H1 (cell line): ENCODE measurements at regions not wholly inside any gene's neighbourhood (a gene's known extent, or its start where the extent isn't known, plus 50 kb on each side); places are given as distances from the start of the nearest gene placed in this dataset.

ENCODE experiments used
- CTCF ChIA-PET: fragments of 300-600 bp; sonication (Branson Sonifier 250); formaldehyde crosslinking; loops from one replicate; lab custom pipeline; 2021; ENCODE audit not compliant: partially characterized antibody; lab: Charles Lee
- POLR2A ChIA-PET: fragments of 300-600 bp; sonication (Branson Sonifier 250); formaldehyde crosslinking; loops from one replicate; lab custom pipeline; 2021; ENCODE audit warnings: inconsistent platforms; ENCODE audit not compliant: partially characterized antibody; lab: Charles Lee
- DNase-seq, 2 experiments: peaks; one replicate each; pipeline versions ENCODE4 v3.0.0 to v3.0.0-alpha.2; 2010 to 2022; ENCODE audit warnings: low spot score in 2 of 2, low read depth in 1 of 2, mixed read lengths in 1 of 2
- FAIRE-seq: peaks from 2 replicates; lab custom pipeline; 2011; peaks lifted over from hg19 to GRCh38; lab: Jason Lieb, UNC
- H2AFZ ChIP-seq: 2 replicates; pipeline ENCODE4 v1.8.1; 2012; ENCODE audit warnings: low read length, inconsistent platforms
- H2AK5ac ChIP-seq: 2 replicates; pipeline ENCODE4 v1.6.1; 2013; ENCODE audit warnings: low read depth, low read length
- H2BK120ac ChIP-seq: replicated peaks from 2 replicates; pipeline ENCODE3; 2013; ENCODE audit warnings: low read depth, low read length, inconsistent platforms
- H2BK12ac ChIP-seq: 2 replicates; pipeline ENCODE4 v1.6.1; 2013; ENCODE audit warnings: low read depth, low read length
- H2BK15ac ChIP-seq: 2 replicates; pipeline ENCODE4 v1.6.1; 2013; ENCODE audit warnings: low read length
- H2BK20ac ChIP-seq: 2 replicates; pipeline ENCODE4 v1.6.1; 2013; ENCODE audit warnings: low read length
- H2BK5ac ChIP-seq: 2 replicates; pipeline ENCODE4 v1.6.1; 2013; ENCODE audit warnings: low read depth, low read length
- H3K14ac ChIP-seq: 2 replicates; pipeline ENCODE4 v1.6.1; 2013; ENCODE audit warnings: inconsistent platforms; ENCODE audit not compliant: insufficient read length
- H3K18ac ChIP-seq: 2 replicates; pipeline ENCODE4 v1.6.1; 2013; ENCODE audit warnings: low read length; ENCODE audit errors: extremely low read depth
- H3K23ac ChIP-seq: 2 replicates; pipeline ENCODE4 v1.6.1; 2013; ENCODE audit warnings: inconsistent platforms; ENCODE audit not compliant: insufficient read length
- H3K23me2 ChIP-seq: 2 replicates; pipeline ENCODE4 v1.6.1; 2013; ENCODE audit warnings: low read depth, low read length
- H3K27ac ChIP-seq: 2 replicates; pipeline ENCODE4 v1.6.1; 2011; ENCODE audit warnings: low read depth, low read length, inconsistent platforms
- H3K27me3 ChIP-seq, 4 experiments: replicated peaks in 1 of 4; 1 replicate in 1 of 4; 2 replicates in 3 of 4; pipeline versions ENCODE4 v1.6.1 to v1.8.1; 2011 to 2013; ENCODE audit warnings: low read length in 3 of 4, mild to moderate bottlenecking in 3 of 4, inconsistent platforms in 2 of 4, mixed read lengths in 2 of 4, moderate library complexity in 1 of 4; ENCODE audit not compliant: control insufficient read depth in 3 of 4, insufficient read depth in 3 of 4; ENCODE audit errors: extremely low read depth in 1 of 4
- H3K36me3 ChIP-seq, 4 experiments: 2 replicates each; pipeline versions ENCODE4 v1.6.1 to v1.8.1; 2011 to 2013; ENCODE audit warnings: mild to moderate bottlenecking in 4 of 4, low read length in 3 of 4, moderate library complexity in 2 of 4, control low read depth in 1 of 4, inconsistent platforms in 1 of 4; ENCODE audit not compliant: insufficient read depth in 4 of 4, control insufficient read depth in 2 of 4
- H3K4ac ChIP-seq: replicated peaks from 2 replicates; pipeline ENCODE3; 2013; ENCODE audit warnings: low read length, low read depth, mixed read lengths, inconsistent platforms; ENCODE audit not compliant: insufficient read length
- H3K4me1 ChIP-seq, 4 experiments: replicated peaks in 1 of 4; 1 replicate in 1 of 4; 2 replicates in 3 of 4; pipeline versions ENCODE4 v1.6.1 to v1.8.1; 2011 to 2013; ENCODE audit warnings: low read length in 3 of 4, inconsistent platforms in 2 of 4, mixed read lengths in 1 of 4; ENCODE audit not compliant: insufficient read depth in 4 of 4, control insufficient read depth in 3 of 4
- H3K4me2 ChIP-seq, 2 experiments: 2 replicates each; pipeline versions ENCODE4 v1.6.1 to v1.8.1; 2011 to 2013; ENCODE audit warnings: low read depth in 2 of 2, low read length in 2 of 2, control low read depth in 1 of 2, inconsistent platforms in 1 of 2, mild to moderate bottlenecking in 1 of 2; ENCODE audit not compliant: insufficient read depth in 1 of 2
- H3K4me3 ChIP-seq, 4 experiments: fragments of 200-600, 300-600 bp in 1 of 4; sonication (generic), shearing (Covaris generic), sonication (Bioruptor Twin) in 1 of 4; 2 replicates each; pipeline versions ENCODE4 v1.5.1 to v1.8.1; 2011 to 2016; ENCODE audit warnings: low read length in 4 of 4, low read depth in 3 of 4, control low read depth in 2 of 4, inconsistent platforms in 2 of 4, mild to moderate bottlenecking in 2 of 4, mixed read lengths in 1 of 4, moderate library complexity in 1 of 4; ENCODE audit not compliant: insufficient read depth in 2 of 4; ENCODE audit errors: extremely low read depth in 1 of 4
- H3K56ac ChIP-seq: replicated peaks from 2 replicates; pipeline ENCODE3; 2013; ENCODE audit warnings: low read depth, mild to moderate bottlenecking, mixed read lengths, low read length, inconsistent platforms; ENCODE audit not compliant: insufficient read length
- H3K79me1 ChIP-seq: 2 replicates; pipeline ENCODE4 v1.6.1; 2013; ENCODE audit warnings: low read depth, low read length, control low read depth
- H3K79me2 ChIP-seq, 2 experiments: 2 replicates each; pipeline versions ENCODE4 v1.6.1 to v1.8.1; 2012 to 2013; ENCODE audit warnings: low read length in 2 of 2, mild to moderate bottlenecking in 2 of 2, inconsistent platforms in 1 of 2; ENCODE audit not compliant: insufficient read depth in 2 of 2, control insufficient read depth in 1 of 2
- H3K9ac ChIP-seq, 4 experiments: replicated peaks in 1 of 4; 1 replicate in 1 of 4; 2 replicates in 3 of 4; pipeline versions ENCODE4 v1.6.1 to v1.8.1; 2011 to 2013; ENCODE audit warnings: low read depth in 3 of 4, low read length in 3 of 4, control low read depth in 2 of 4, mild to moderate bottlenecking in 2 of 4, moderate library complexity in 2 of 4, inconsistent platforms in 1 of 4; ENCODE audit errors: extremely low read depth in 1 of 4
- H3K9me3 ChIP-seq, 2 experiments: 2 replicates each; pipeline versions ENCODE4 v1.6.1 to v1.8.1; 2012 to 2013; ENCODE audit warnings: mild to moderate bottlenecking in 2 of 2, moderate library complexity in 2 of 2, control low read depth in 1 of 2, inconsistent platforms in 1 of 2, low read depth in 1 of 2, low read length in 1 of 2, mixed read lengths in 1 of 2; ENCODE audit not compliant: insufficient read depth in 2 of 2
- H4K20me1 ChIP-seq, 2 experiments: replicated peaks in 1 of 2; 2 replicates each; pipeline versions ENCODE3 to v1.8.1; 2011 to 2013; ENCODE audit warnings: inconsistent platforms in 2 of 2, low read length in 2 of 2, mild to moderate bottlenecking in 1 of 2; ENCODE audit not compliant: insufficient read depth in 2 of 2, control insufficient read depth in 1 of 2
- H4K5ac ChIP-seq: 2 replicates; pipeline ENCODE4 v1.6.1; 2013; ENCODE audit warnings: low read length, low read depth, mixed read lengths, inconsistent platforms; ENCODE audit not compliant: insufficient read length
- H4K8ac ChIP-seq: 2 replicates; pipeline ENCODE4 v1.8.0; 2013; ENCODE audit warnings: mild to moderate bottlenecking, moderate library complexity, low read length, inconsistent platforms; ENCODE audit not compliant: insufficient read depth; ENCODE audit errors: extremely low read depth
- H4K91ac ChIP-seq: replicated peaks from 2 replicates; pipeline ENCODE3; 2013; ENCODE audit warnings: low read length, mixed read lengths, inconsistent platforms; ENCODE audit not compliant: insufficient read length
- ATF2 ChIP-seq: IDR thresholded peaks from 2 replicates; pipeline ENCODE4 v1.6.1; 2012; ENCODE audit warnings: low read length, inconsistent platforms
- CBX5 ChIP-seq: fragments of 300-800, 300-1000 bp; sonication (generic); IDR thresholded peaks from 2 replicates; pipeline ENCODE4 v1.7.1; 2016; ENCODE audit warnings: antibody characterized with exemption, low read length, low read depth
- CEBPB ChIP-seq: IDR thresholded peaks from 2 replicates; pipeline ENCODE4 v1.6.1; 2012; ENCODE audit warnings: low read depth, low read length
- CREB1 ChIP-seq: IDR thresholded peaks from 2 replicates; pipeline ENCODE4 v1.6.1; 2012; ENCODE audit warnings: inconsistent platforms
- EZH2 ChIP-seq: fragments of 200-600 bp; sonication (generic); IDR thresholded peaks from 2 replicates; pipeline ENCODE4 v1.7.1; 2012; ENCODE audit warnings: low read depth, mild to moderate bottlenecking, moderate library complexity, low read length, inconsistent platforms; ENCODE audit not compliant: severe bottlenecking
- GABPA ChIP-seq: IDR thresholded peaks from 2 replicates; pipeline ENCODE4 v1.6.1; 2011; ENCODE audit warnings: mild to moderate bottlenecking, low read length, moderate library complexity, borderline replicate concordance; ENCODE audit not compliant: insufficient read depth
- KDM1A ChIP-seq: fragments of 200-600, 300-600 bp; sonication (generic); IDR thresholded peaks from 2 replicates; pipeline ENCODE4 v1.7.1; 2016; ENCODE audit warnings: mild to moderate bottlenecking, low read length, borderline replicate concordance
- KDM4A ChIP-seq: IDR thresholded peaks from one replicate; pipeline ENCODE4 v1.7.1; 2012; ENCODE audit warnings: low read depth, mild to moderate bottlenecking, moderate library complexity, low read length, inconsistent platforms; ENCODE audit not compliant: severe bottlenecking
- NANOG ChIP-seq: IDR thresholded peaks from 2 replicates; pipeline ENCODE4 v1.6.1; 2011; ENCODE audit warnings: low read length, low read depth, mild to moderate bottlenecking, inconsistent platforms; ENCODE audit not compliant: insufficient read depth, poor library complexity, severe bottlenecking
- NRF1 ChIP-seq: IDR thresholded peaks from 2 replicates; pipeline ENCODE4 v1.6.1; 2011; ENCODE audit warnings: mild to moderate bottlenecking, low read depth, low read length, improper control_type of control experiment
- POU5F1 ChIP-seq: IDR thresholded peaks from 2 replicates; pipeline ENCODE4 v1.6.1; 2011; ENCODE audit warnings: low read depth, mild to moderate bottlenecking, low read length, moderate library complexity
- RFX5 ChIP-seq: IDR thresholded peaks from 2 replicates; pipeline ENCODE4 v1.6.1; 2011; ENCODE audit warnings: low read depth, low read length, improper control_type of control experiment, borderline replicate concordance
- TAF1 ChIP-seq: IDR thresholded peaks from 2 replicates; pipeline ENCODE4 v1.6.1; 2011; ENCODE audit warnings: mild to moderate bottlenecking, low read depth, low read length
- TBP ChIP-seq: IDR thresholded peaks from 2 replicates; pipeline ENCODE4 v1.6.1; 2011; ENCODE audit warnings: low read depth, low read length, improper control_type of control experiment
- WGBS, 2 experiments: shearing (Covaris generic) in 1 of 2; methylation state at CpG; one replicate each; pipeline versions ENCODE4 v1.1.6 to v1.1.7; 2013 to 2015; ENCODE audit warnings: low lambda C conversion rate in 2 of 2, mixed read lengths in 2 of 2, inconsistent platforms in 1 of 2, low coverage in 1 of 2, missing lambda C conversion rate in 1 of 2; ENCODE audit not compliant: insufficient replicate concordance in 2 of 2, insufficient coverage in 1 of 2, insufficient read length in 1 of 2; ENCODE audit errors: extremely low coverage in 1 of 2, missing lambda C conversion rate in 1 of 2; 5-methylcytosine and 5-hydroxymethylcytosine counted together

- no peak overlapping the region for H3K23ac ChIP-seq
- H2BK12ac ChIP-seq = no peak overlapping the region
- no peaks in the 10 kb centered on the region for H3K79me1 ChIP-seq
- no peak overlapping the region for H4K5ac ChIP-seq
- H3K14ac ChIP-seq = no peak overlapping the region
- 80% methylated on average over 1 of the region's 1 CpG; no CpG with 5 or more reads in 1 of the 2 experiments for WGBS, 2 experiments
- H4K8ac ChIP-seq = no peak overlapping the region
- H4K91ac ChIP-seq = no peak overlapping the region
- H3K9me3 ChIP-seq = peaks cover 0 to 4% of the 10 kb centered on the region in 2 experiments; a peak in 1 of 4 replicates
- H2BK5ac ChIP-seq = no peak overlapping the region
- H2BK120ac ChIP-seq = no peak overlapping the region
- no peaks in the 10 kb centered on the region for H3K79me2 ChIP-seq
- H3K4me1 ChIP-seq = no peaks in the 10 kb centered on the region
- no peak overlapping the region for H3K9ac ChIP-seq
- no peaks in the 10 kb centered on the region for H4K20me1 ChIP-seq
- POLR2A ChIA-PET = no interaction called here
- H2AK5ac ChIP-seq = no peak overlapping the region
- no peaks in the 10 kb centered on the region for H3K36me3 ChIP-seq
- no peak for DNase-seq
- H3K4me2 ChIP-seq = no peak overlapping the region
- no peak overlapping the region for H2BK15ac ChIP-seq
- no peak overlapping the region for H3K27ac ChIP-seq
- no peak overlapping the region for H2BK20ac ChIP-seq
- no peak overlapping the region for H3K18ac ChIP-seq
- H3K27me3 ChIP-seq = no peaks in the 10 kb centered on the region
- no peak for FAIRE-seq
- no peak overlapping the region for H3K4ac ChIP-seq
- no peak overlapping the region for H2AFZ ChIP-seq
- no peak for TF ChIP-seq KDM4A
- no peak for TF ChIP-seq NRF1
- no peak for TF ChIP-seq CBX5
- TF ChIP-seq GABPA = no peak
- no peak for TF ChIP-seq EZH2
- no peak for TF ChIP-seq POU5F1
- TF ChIP-seq TBP = no peak
- TF ChIP-seq RFX5 = no peak
- TF ChIP-seq CEBPB = no peak
- TF ChIP-seq KDM1A = no peak
- TF ChIP-seq NANOG = no peak
- TF ChIP-seq ATF2 = no peak
- no peak for TF ChIP-seq CREB1
- TF ChIP-seq TAF1 = no peak
- TF ChIP-seq, all 59 proteins: peak for 0
- no peak overlapping the region for H3K4me3 ChIP-seq
- H3K23me2 ChIP-seq = no peaks in the 10 kb centered on the region
- CTCF ChIA-PET = no interaction called here
- H3K56ac ChIP-seq = no peak overlapping the region
Observed at GRCh38 chr6:122276637-122277036, 122.8 kb upstream of the HSF2 start.
